NCI-H460 (cell line): ENCODE measurements at regions not wholly inside any gene's neighbourhood (a gene's known extent, or its start where the extent isn't known, plus 50 kb on each side); places are given as distances from the start of the nearest gene placed in this dataset.
"Not testable (repeated sequence)": the region's sequence is repeated elsewhere in the genome, so short reads cannot be mapped to it uniquely, and the experiment has no call there.

Experiments
- DNase-seq: peaks from one replicate; pipeline ENCODE4 v3.0.0-alpha.2; 2016; ENCODE audit warnings: low read depth; ENCODE audit errors: extremely low read depth

- DNase-seq: no peak
These were observed 308.6 kb upstream of the RPS23 start for GRCh38 chr5:82586661-82587310.

- DNase-seq: no peak
These were observed 308.0 kb upstream of the RPS23 start for GRCh38 chr5:82586181-82586580.

- DNase-seq: no peak
These were observed 306.5 kb upstream of the RPS23 start for GRCh38 chr5:82584631-82585030.

- DNase-seq: not testable (repeated sequence)
These were observed 305.2 kb upstream of the RPS23 start for GRCh38 chr5:82583331-82583730.

GRCh38 chr5:82564963-82565362 is 286.8 kb upstream of the RPS23 start:
- no peak for DNase-seq

GRCh38 chr5:82563745-82564144 is 285.6 kb upstream of the RPS23 start:
- no peak for DNase-seq

- no peak for DNase-seq
These were observed 284.6 kb upstream of the RPS23 start for GRCh38 chr5:82562696-82563240.

- no peak for DNase-seq
These were observed 283.6 kb upstream of the RPS23 start for GRCh38 chr5:82561797-82562196.

GRCh38 chr5:82560969-82561368 is 282.8 kb upstream of the RPS23 start:
- no peak for DNase-seq

GRCh38 chr5:82560561-82560960 is 282.4 kb upstream of the RPS23 start:
- no peak for DNase-seq

GRCh38 chr5:82551840-82552385 is 273.8 kb upstream of the RPS23 start:
- no peak for DNase-seq

- DNase-seq: no peak
These were observed 273.0 kb upstream of the RPS23 start for GRCh38 chr5:82551192-82551591.

GRCh38 chr5:82549263-82549662 is 271.1 kb upstream of the RPS23 start:
- DNase-seq: no peak

- DNase-seq: no peak
These were observed 265.9 kb upstream of the RPS23 start for GRCh38 chr5:82544004-82544403.

- no peak for DNase-seq
These were observed 262.1 kb upstream of the RPS23 start for GRCh38 chr5:82540301-82540700.

GRCh38 chr5:82538339-82539034 is 260.3 kb upstream of the RPS23 start:
- DNase-seq: no peak

GRCh38 chr5:82537687-82538306 is 259.6 kb upstream of the RPS23 start:
- DNase-seq: no peak

- DNase-seq: no peak
These were observed 256.8 kb upstream of the RPS23 start for GRCh38 chr5:82534986-82535385.

- not testable (repeated sequence) for DNase-seq
These were observed 253.9 kb upstream of the RPS23 start for GRCh38 chr5:82532075-82532474.

GRCh38 chr5:82526540-82526939 is 248.4 kb upstream of the RPS23 start:
- no peak for DNase-seq

- DNase-seq: no peak
These were observed 247.5 kb upstream of the RPS23 start for GRCh38 chr5:82525626-82526025.

GRCh38 chr5:82523633-82524032 is 245.5 kb upstream of the RPS23 start:
- DNase-seq: no peak
